ENCODE measurements at regions not wholly inside any gene's neighbourhood (a gene's known extent, or its start where the extent isn't known, plus 50 kb on each side); places are given as distances from the start of the nearest gene placed in this dataset.

DNA sequence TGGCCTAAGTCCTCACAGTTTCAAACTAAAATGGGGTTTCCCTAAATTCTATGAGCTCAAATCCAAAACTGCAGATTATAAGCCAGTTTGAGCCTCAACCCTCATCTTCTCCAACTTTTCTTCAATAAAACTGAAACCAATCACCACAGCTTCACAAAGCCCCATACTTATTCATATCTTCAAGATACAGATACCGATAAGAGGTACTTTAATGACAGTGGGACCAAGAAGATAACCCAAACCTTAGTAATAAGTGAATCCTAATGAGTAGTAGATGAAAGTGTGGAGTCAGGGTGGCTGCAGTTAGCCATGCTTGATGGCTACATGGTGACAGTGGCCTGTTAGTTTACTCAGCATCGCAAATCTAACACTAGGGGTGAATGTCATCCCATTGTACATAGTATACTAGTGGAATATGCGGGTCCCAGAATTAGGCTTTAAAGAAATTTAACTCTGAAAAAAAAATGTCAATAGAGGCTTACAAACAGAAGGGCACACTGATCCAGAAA, 395.8 kb upstream of the PHF14 start:
- Histone ChIP-seq H3K23me2 (ENCODE audit: insufficient read length, low read depth, low read length, poor library complexity, severe bottlenecking) (no peaks in the 10 kb centered on the region), H2AFZ (ENCODE audit: low read length) (no peak overlapping the region), H2BK12ac (ENCODE audit: insufficient read length, low read depth, low read length) (no peak overlapping the region), H3K4me2 (ENCODE audit: insufficient read depth, insufficient read length, low read length) (no peak overlapping the region), H2BK15ac (ENCODE audit: low read depth, low read length) (no peak overlapping the region), H2AK5ac (ENCODE audit: insufficient read length, low read length) (no peak overlapping the region), H2BK20ac (ENCODE audit: low read depth, low read length, poor library complexity, severe bottlenecking) (no peak overlapping the region), H3K4ac (ENCODE audit: low read depth, low read length) (no peak overlapping the region), H4K8ac (replicated peaks; ENCODE audit: insufficient read length, low read depth, low read length) (no peak overlapping the region), H4K91ac (ENCODE audit: insufficient read length, low read depth, low read length) (no peak overlapping the region), H3K9ac (ENCODE audit: extremely low read depth, insufficient read length, low read length) (no peak overlapping the region), H3K14ac (ENCODE audit: insufficient read depth, low read length) (no peak overlapping the region), H3T11ph (ENCODE audit: low read length) (no peak overlapping the region), H3K18ac (ENCODE audit: insufficient read length, low read depth, low read length) (no peak overlapping the region), H3K4me1 (ENCODE audit: insufficient read depth, low read length) (no peaks in the 10 kb centered on the region), H4K5ac (ENCODE audit: insufficient read length, low read depth, low read length) (no peak overlapping the region), H4K20me1 (ENCODE audit: control insufficient read depth, insufficient read depth, insufficient read length) (no peaks in the 10 kb centered on the region), H3K56ac (ENCODE audit: insufficient read length, low read depth, low read length) (no peak overlapping the region), H2BK120ac (ENCODE audit: low read depth, low read length, poor library complexity, severe bottlenecking) (no peak overlapping the region), H3K79me1 (ENCODE audit: insufficient read depth, low read depth, low read length, poor library complexity, severe bottlenecking) (no peaks in the 10 kb centered on the region), H3K27ac (ENCODE audit: insufficient read length, low read depth, low read length) (no peak overlapping the region), H3K9me3 (ENCODE audit: control insufficient read depth, low read depth, low read length) (no peaks in the 10 kb centered on the region), H3K27me3 (ENCODE audit: insufficient read depth, low read length) (no peaks in the 10 kb centered on the region), H3K23ac (ENCODE audit: insufficient read length, low read depth, low read length) (no peak overlapping the region), H2BK5ac (ENCODE audit: insufficient read length, low read length) (no peak overlapping the region), H3K79me2 (ENCODE audit: insufficient read depth, low read length) (no peaks in the 10 kb centered on the region)
- H3K36me3 Mint-ChIP-seq (ENCODE audit: insufficient read depth in 1 of 3, low read depth in 3 of 3), result no peaks in the 10 kb centered on the region
- TF ChIP-seq, protein P1, sequence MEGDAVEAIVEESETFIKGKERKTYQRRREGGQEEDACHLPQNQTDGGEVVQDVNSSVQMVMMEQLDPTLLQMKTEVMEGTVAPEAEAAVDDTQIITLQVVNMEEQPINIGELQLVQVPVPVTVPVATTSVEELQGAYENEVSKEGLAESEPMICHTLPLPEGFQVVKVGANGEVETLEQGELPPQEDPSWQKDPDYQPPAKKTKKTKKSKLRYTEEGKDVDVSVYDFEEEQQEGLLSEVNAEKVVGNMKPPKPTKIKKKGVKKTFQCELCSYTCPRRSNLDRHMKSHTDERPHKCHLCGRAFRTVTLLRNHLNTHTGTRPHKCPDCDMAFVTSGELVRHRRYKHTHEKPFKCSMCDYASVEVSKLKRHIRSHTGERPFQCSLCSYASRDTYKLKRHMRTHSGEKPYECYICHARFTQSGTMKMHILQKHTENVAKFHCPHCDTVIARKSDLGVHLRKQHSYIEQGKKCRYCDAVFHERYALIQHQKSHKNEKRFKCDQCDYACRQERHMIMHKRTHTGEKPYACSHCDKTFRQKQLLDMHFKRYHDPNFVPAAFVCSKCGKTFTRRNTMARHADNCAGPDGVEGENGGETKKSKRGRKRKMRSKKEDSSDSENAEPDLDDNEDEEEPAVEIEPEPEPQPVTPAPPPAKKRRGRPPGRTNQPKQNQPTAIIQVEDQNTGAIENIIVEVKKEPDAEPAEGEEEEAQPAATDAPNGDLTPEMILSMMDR (conservative IDR thresholded peaks at IDR 0.05), result no peak
- H3K9me3 Mint-ChIP-seq, result no peaks in the 10 kb centered on the region
- no peak overlapping the region for H3K4me3 Mint-ChIP-seq
- no peak for DNase-seq
- no peak overlapping the region for H3K27ac Mint-ChIP-seq
- no CpG with 5 or more reads among the region's 3 CpGs for WGBS (ENCODE audit: extremely low coverage, insufficient read length, low lambda C conversion rate)
- H3K4me1 Mint-ChIP-seq, result 0 out of 4 replicates have a peak, but pooled peaks cover 0 to 3% of the 10 kb centered on the region in 2 experiments
- no peaks in the 10 kb centered on the region; the same call in 1 of the 2 replicates for H3K27me3 Mint-ChIP-seq (ENCODE audit: low read depth)

Measured in H9 (cell line).